ENCODE measurements at regions not wholly inside any gene's neighbourhood (a gene's known extent, or its start where the extent isn't known, plus 50 kb on each side); places are given as distances from the start of the nearest gene placed in this dataset.

GRCh38 chr2:12827721-12828120 lies 111.0 kb downstream of the TRIB2 start:
- no peak for DNase-seq (ENCODE audit: low read depth in 2 of 2)

- no peak for DNase-seq (ENCODE audit: low read depth in 2 of 2)
Measured at GRCh38 chr2:12828980-12829379, 112.2 kb downstream of the TRIB2 start.

- no peak for DNase-seq (ENCODE audit: low read depth in 2 of 2)
Measured at GRCh38 chr2:12831016-12831415, 114.3 kb downstream of the TRIB2 start.

- no peak for DNase-seq (ENCODE audit: low read depth in 2 of 2)
Measured at GRCh38 chr2:12834239-12834638, 117.5 kb downstream of the TRIB2 start.

- no peak for DNase-seq (ENCODE audit: low read depth in 2 of 2)
Measured at GRCh38 chr2:12835733-12836132, 119.0 kb downstream of the TRIB2 start.

GRCh38 chr2:12839339-12839738 lies 122.6 kb downstream of the TRIB2 start:
- no peak for DNase-seq (ENCODE audit: low read depth in 2 of 2)

- DNase-seq (ENCODE audit: low read depth in 2 of 2), result no peak
Measured at GRCh38 chr2:12841021-12841420, 124.3 kb downstream of the TRIB2 start.

- no peak for DNase-seq (ENCODE audit: low read depth in 2 of 2)
Measured at GRCh38 chr2:12842917-12843316, 126.2 kb downstream of the TRIB2 start.

- no peak for DNase-seq (ENCODE audit: low read depth in 2 of 2)
Measured at GRCh38 chr2:12844511-12844910, 127.8 kb downstream of the TRIB2 start.

- DNase-seq (ENCODE audit: low read depth in 2 of 2), result no peak
Measured at GRCh38 chr2:12847694-12848575, 131.2 kb downstream of the TRIB2 start.

- no peak for DNase-seq (ENCODE audit: low read depth in 2 of 2)
Measured at GRCh38 chr2:12852135-12852534, 135.4 kb downstream of the TRIB2 start.

- no peak for DNase-seq (ENCODE audit: low read depth in 2 of 2)
Measured at GRCh38 chr2:12854001-12854530, 137.3 kb downstream of the TRIB2 start.

- DNase-seq (ENCODE audit: low read depth in 2 of 2), result no peak
Measured at GRCh38 chr2:12855508-12855907, 138.8 kb downstream of the TRIB2 start.

GRCh38 chr2:12856934-12857601 lies 140.3 kb downstream of the TRIB2 start:
- DNase-seq (ENCODE audit: low read depth in 2 of 2), result no peak

- no peak for DNase-seq (ENCODE audit: low read depth in 2 of 2)
Measured at GRCh38 chr2:12857891-12858290, 141.2 kb downstream of the TRIB2 start.

- DNase-seq (ENCODE audit: low read depth in 2 of 2), result no peak
Measured at GRCh38 chr2:12858786-12859185, 142.1 kb downstream of the TRIB2 start.

- no peak for DNase-seq (ENCODE audit: low read depth in 2 of 2)
Measured at GRCh38 chr2:12861344-12861930, 144.7 kb downstream of the TRIB2 start.

- DNase-seq (ENCODE audit: low read depth in 2 of 2), result no peak
Measured at GRCh38 chr2:12862541-12862940, 145.8 kb downstream of the TRIB2 start.

GRCh38 chr2:12863937-12864336 lies 147.2 kb downstream of the TRIB2 start:
- DNase-seq (ENCODE audit: low read depth in 2 of 2), result no peak

- no peak for DNase-seq (ENCODE audit: low read depth in 2 of 2)
Measured at GRCh38 chr2:12867631-12868287, 151.0 kb downstream of the TRIB2 start.

- no peak for DNase-seq (ENCODE audit: low read depth in 2 of 2)
Measured at GRCh38 chr2:12870692-12871091, 154.0 kb downstream of the TRIB2 start.

GRCh38 chr2:12871694-12872315 lies 155.1 kb downstream of the TRIB2 start:
- no peak for DNase-seq (ENCODE audit: low read depth in 2 of 2)
